ENCODE measurements at regions not wholly inside any gene's neighbourhood (a gene's known extent, or its start where the extent isn't known, plus 50 kb on each side); places are given as distances from the start of the nearest gene placed in this dataset.

DNA sequence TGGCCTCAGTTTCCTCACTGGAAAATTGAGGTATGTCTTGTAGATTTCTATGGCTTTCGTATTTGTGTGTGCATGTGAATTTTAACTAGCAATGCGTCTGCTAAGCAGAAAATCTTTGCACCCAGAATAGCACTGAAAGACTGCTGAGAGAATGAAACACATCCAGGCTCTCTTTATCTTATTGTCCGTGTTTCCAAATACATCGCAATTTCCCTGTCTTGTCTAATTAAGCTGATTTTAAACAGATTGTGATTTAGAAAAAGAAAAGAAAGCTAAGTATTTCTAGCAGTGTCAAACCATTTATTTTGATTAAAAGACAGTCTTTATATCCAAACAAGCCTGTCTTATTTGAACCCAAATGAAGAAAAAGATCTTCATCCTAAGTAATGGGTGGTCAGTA, 168.6 kb downstream of the PMP22 start:
- TF ChIP-seq, protein P1, sequence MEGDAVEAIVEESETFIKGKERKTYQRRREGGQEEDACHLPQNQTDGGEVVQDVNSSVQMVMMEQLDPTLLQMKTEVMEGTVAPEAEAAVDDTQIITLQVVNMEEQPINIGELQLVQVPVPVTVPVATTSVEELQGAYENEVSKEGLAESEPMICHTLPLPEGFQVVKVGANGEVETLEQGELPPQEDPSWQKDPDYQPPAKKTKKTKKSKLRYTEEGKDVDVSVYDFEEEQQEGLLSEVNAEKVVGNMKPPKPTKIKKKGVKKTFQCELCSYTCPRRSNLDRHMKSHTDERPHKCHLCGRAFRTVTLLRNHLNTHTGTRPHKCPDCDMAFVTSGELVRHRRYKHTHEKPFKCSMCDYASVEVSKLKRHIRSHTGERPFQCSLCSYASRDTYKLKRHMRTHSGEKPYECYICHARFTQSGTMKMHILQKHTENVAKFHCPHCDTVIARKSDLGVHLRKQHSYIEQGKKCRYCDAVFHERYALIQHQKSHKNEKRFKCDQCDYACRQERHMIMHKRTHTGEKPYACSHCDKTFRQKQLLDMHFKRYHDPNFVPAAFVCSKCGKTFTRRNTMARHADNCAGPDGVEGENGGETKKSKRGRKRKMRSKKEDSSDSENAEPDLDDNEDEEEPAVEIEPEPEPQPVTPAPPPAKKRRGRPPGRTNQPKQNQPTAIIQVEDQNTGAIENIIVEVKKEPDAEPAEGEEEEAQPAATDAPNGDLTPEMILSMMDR (IDR thresholded peaks at IDR 0.05) = no peak
- TF ChIP-seq POLR2A (IDR thresholded peaks at IDR 0.05) (no peak), POLR2AphosphoS5 (IDR thresholded peaks at IDR 0.05) (no peak)

All from breast epithelium (tissue), 3 donors.